ENCODE measurements at regions not wholly inside any gene's neighbourhood (a gene's known extent, or its start where the extent isn't known, plus 50 kb on each side); places are given as distances from the start of the nearest gene placed in this dataset.

- no peak for DNase-seq (ENCODE audit: low read depth)
Measured at GRCh38 chr13:59534806-59535205, 628.9 kb downstream of the DIAPH3 start.

GRCh38 chr13:59537500-59537899 is 626.2 kb downstream of the DIAPH3 start:
- DNase-seq (ENCODE audit: low read depth), result no peak

GRCh38 chr13:59538512-59538911 is 625.2 kb downstream of the DIAPH3 start:
- no peak for DNase-seq (ENCODE audit: low read depth)

GRCh38 chr13:59542303-59542702 is 621.4 kb downstream of the DIAPH3 start:
- DNase-seq (ENCODE audit: low read depth), result no peak

- no peak for DNase-seq (ENCODE audit: low read depth)
Measured at GRCh38 chr13:59543418-59543817, 620.3 kb downstream of the DIAPH3 start.

- DNase-seq (ENCODE audit: low read depth), result no peak
Measured at GRCh38 chr13:59545007-59545406, 618.7 kb downstream of the DIAPH3 start.

- no peak for DNase-seq (ENCODE audit: low read depth)
Measured at GRCh38 chr13:59546178-59546577, 617.5 kb downstream of the DIAPH3 start.

GRCh38 chr13:59547950-59548349 is 615.8 kb downstream of the DIAPH3 start:
- DNase-seq (ENCODE audit: low read depth), result no peak

GRCh38 chr13:59562924-59563323 is 600.8 kb downstream of the DIAPH3 start:
- DNase-seq (ENCODE audit: low read depth), result no peak

GRCh38 chr13:59566561-59566960 is 597.2 kb downstream of the DIAPH3 start:
- no peak for DNase-seq (ENCODE audit: low read depth)

- DNase-seq (ENCODE audit: low read depth), result no peak
Measured at GRCh38 chr13:59568306-59568705, 595.4 kb downstream of the DIAPH3 start.

- no peak for DNase-seq (ENCODE audit: low read depth)
Measured at GRCh38 chr13:59570204-59570603, 593.5 kb downstream of the DIAPH3 start.

GRCh38 chr13:59584101-59584500 is 579.6 kb downstream of the DIAPH3 start:
- no peak for DNase-seq (ENCODE audit: low read depth)

GRCh38 chr13:59584761-59585670 is 578.7 kb downstream of the DIAPH3 start:
- no peak for DNase-seq (ENCODE audit: low read depth)

GRCh38 chr13:59587030-59587429 is 576.7 kb downstream of the DIAPH3 start:
- no peak for DNase-seq (ENCODE audit: low read depth)

GRCh38 chr13:59587971-59588716 is 575.6 kb downstream of the DIAPH3 start:
- DNase-seq (ENCODE audit: low read depth), result no peak

- no peak for DNase-seq (ENCODE audit: low read depth)
Measured at GRCh38 chr13:59588717-59589067, 575.0 kb downstream of the DIAPH3 start.

- DNase-seq (ENCODE audit: low read depth), result no peak
Measured at GRCh38 chr13:59601993-59602392, 561.7 kb downstream of the DIAPH3 start.

GRCh38 chr13:59603646-59604045 is 560.1 kb downstream of the DIAPH3 start:
- no peak for DNase-seq (ENCODE audit: low read depth)

- DNase-seq (ENCODE audit: low read depth), result no peak
Measured at GRCh38 chr13:59607172-59607571, 556.6 kb downstream of the DIAPH3 start.

- no peak for DNase-seq (ENCODE audit: low read depth)
Measured at GRCh38 chr13:59607780-59608233, 555.9 kb downstream of the DIAPH3 start.

- DNase-seq (ENCODE audit: low read depth), result no peak
Measured at GRCh38 chr13:59609421-59609820, 554.3 kb downstream of the DIAPH3 start.

All from RPMI7951 (cell line).